GM19035 (cell line): ENCODE measurements at regions not wholly inside any gene's neighbourhood (a gene's known extent, or its start where the extent isn't known, plus 50 kb on each side); places are given as distances from the start of the nearest gene placed in this dataset.

Experiments used
- ATAC-seq: cut with Tn5 transposase; IDR thresholded peaks from one replicate; pipeline ENCODE4 v1.9.1; 2021; ENCODE audit not compliant: unreplicated experiment

DNA sequence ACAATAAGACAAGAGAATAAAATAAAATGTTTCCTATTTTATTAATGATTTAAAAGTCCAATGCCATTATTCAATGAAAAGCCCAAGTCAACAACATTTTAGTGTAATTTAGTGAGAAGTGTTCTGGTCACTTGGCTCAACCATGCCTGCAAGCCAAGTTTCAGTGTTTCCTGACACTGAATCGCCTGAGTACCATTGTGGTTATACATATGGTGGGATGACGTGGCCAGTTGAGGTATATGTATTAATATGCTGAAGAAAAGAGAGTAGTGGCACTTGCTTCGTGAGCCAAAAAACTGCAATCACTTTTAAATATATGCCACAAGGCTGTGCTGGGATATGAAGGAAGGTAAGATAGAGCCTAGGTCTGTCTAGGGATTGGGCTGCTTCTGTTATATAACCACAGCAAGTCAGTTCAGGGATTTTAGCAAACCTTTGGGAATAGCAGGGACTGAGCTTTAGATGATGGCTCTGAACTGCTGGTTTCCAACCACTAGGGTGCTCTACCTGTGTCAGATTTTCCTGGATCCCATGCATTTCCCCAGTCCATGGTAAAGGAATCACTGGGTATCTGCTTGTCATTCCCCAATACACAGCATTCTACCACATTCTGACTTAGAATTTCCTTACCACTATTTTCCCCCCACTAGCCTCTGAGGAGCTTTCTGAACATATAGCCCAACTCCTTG lies 214.0 kb upstream of the PRPS1L1 start:
- no peak for ATAC-seq

DNA sequence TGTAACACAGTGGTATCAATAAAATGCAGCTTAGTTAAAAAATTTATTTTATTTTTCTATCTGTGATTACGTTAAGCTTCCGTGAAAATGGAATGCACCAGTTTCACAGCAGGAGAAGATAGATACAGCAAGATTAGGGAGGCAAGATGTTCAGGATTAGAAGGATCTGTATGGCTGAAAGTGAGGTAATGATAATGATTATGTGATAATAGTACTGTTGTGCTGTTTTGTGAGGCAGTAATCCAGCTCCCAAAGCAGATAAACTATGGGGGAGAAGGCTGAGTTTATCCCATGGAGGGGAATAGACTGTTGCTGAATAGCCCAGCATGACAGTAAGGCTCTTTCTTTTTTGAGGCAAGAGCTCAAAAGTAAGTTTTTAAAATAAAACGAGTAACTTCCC lies 216.1 kb upstream of the PRPS1L1 start:
- no peak for ATAC-seq

- ATAC-seq: no peak
These were observed 222.5 kb upstream of the PRPS1L1 start for GRCh38 chr7:18250133-18250532.

GRCh38 chr7:18257711-18258110 lies 230.1 kb upstream of the PRPS1L1 start:
- no peak for ATAC-seq

- no peak for ATAC-seq
These were observed 233.5 kb upstream of the HDAC9 start for GRCh38 chr7:18262058-18262457.

DNA sequence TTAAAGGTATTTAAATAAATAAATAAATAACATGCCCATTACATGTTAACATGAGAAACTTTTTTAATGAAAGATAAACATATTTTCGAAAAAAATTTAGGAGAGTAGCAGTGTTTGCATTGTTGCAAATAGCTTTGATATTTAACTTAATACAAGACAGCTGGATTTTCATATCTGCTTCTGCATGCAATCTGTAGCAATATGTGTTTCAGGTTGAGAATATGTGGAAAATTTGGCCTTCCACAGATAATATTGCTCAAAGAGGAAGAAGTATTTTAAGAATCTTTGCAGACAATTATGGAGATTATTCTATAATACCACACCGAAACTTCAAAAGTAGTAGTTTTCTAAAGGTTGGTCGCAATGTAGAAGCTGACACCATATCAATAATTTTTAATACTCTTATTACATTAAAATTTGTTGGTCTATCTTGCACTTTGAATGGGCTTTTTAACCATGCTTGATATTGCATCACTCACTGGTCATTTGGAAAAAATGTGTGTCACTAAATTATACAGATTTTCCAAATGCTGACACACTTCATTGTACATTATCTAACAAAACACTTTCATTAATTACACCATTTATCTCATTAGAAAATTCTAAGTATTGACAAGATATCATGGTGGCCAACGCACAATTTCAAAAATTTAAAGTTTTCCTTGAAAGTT lies 229.8 kb upstream of the HDAC9 start:
- no peak for ATAC-seq

- no peak for ATAC-seq
These were observed 227.0 kb upstream of the HDAC9 start for GRCh38 chr7:18268571-18268970.

- ATAC-seq: no peak
These were observed 219.2 kb upstream of the HDAC9 start for GRCh38 chr7:18276380-18276779.

- ATAC-seq: no peak
These were observed 217.2 kb upstream of the HDAC9 start for GRCh38 chr7:18278316-18278715.

- ATAC-seq: no peak
These were observed 212.5 kb upstream of the HDAC9 start for GRCh38 chr7:18283045-18283444.

GRCh38 chr7:18287482-18287881 lies 208.1 kb upstream of the HDAC9 start:
- no peak for ATAC-seq

- no peak for ATAC-seq
These were observed 207.1 kb upstream of the HDAC9 start for GRCh38 chr7:18288322-18289037.

- no peak for ATAC-seq
These were observed 205.8 kb upstream of the HDAC9 start for GRCh38 chr7:18289788-18290187.

GRCh38 chr7:18290223-18290622 lies 205.3 kb upstream of the HDAC9 start:
- no peak for ATAC-seq

DNA sequence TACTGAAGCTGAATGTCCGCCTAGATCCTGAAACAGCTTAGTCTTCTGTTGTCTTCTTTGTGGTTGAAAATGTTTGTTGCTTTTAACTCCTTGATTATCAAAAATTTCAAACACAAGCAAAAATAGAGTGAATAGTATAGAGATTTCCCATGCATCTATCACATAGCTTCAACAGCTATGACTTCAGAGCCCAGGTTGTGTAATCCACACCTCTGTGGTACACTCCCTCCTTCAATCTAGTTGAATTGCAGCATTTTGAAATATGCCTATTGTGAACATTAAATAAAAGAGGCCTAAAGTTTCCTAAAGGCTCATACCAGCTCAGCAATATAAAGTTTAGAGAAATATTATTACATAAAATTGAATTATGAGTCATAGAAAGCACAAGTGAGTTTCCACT lies 204.7 kb upstream of the HDAC9 start:
- ATAC-seq: no peak

DNA sequence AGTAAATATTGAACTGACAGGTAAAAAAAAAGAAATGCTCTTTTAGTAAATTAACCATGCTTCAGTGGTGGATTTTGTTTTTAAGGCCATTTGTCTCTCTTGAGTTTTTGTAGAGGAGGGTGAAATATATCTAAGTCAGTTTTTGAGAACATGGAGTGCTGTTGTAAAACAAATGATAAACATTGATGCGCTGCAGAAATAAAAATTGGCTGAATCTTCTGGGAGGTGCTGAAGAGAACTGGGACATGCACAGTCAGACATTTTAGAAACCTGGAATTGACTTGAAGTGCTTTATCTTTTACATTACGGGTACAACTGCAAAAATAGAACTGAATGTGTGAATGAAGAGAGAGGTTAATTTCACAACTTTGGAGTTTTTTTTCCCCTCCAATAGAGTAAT lies 203.0 kb upstream of the HDAC9 start:
- no peak for ATAC-seq

DNA sequence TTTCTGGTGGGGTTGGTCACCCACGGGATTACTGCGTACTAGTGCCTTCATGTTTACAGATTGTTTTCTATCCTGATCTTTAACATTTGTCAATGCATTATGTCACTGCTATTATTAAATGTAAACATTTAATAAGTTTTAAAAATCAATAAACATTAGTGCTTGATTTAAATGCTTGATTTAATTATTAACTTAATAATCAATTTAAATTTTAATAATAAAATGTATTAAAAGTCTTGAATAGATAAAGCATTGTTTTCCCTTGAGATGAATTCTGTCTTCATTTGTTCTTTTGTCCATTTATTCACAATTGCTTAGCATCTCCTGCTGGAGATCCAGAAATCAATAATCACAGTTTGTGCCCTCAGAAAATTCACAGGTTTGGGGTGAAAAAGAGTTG lies 201.8 kb upstream of the HDAC9 start:
- no peak for ATAC-seq

DNA sequence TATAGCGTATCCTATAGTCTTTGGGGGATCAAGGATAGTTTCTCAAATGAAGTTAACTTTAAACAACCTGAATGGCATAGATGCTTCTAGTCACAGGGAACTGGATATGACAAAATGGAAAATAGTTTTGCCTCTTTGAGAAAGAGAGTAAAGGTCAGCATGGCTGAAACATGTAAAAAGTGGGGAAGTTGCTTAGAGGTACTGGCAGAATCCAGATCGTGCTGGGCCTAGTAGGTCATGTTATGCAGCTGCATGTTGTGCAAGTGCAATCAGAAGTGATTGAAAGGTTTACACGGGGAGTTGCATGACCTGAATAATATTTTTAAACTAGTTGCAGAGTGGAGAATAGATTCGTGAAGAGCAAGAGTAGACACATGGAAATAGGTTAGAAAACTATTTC lies 201.1 kb upstream of the HDAC9 start:
- no peak for ATAC-seq

DNA sequence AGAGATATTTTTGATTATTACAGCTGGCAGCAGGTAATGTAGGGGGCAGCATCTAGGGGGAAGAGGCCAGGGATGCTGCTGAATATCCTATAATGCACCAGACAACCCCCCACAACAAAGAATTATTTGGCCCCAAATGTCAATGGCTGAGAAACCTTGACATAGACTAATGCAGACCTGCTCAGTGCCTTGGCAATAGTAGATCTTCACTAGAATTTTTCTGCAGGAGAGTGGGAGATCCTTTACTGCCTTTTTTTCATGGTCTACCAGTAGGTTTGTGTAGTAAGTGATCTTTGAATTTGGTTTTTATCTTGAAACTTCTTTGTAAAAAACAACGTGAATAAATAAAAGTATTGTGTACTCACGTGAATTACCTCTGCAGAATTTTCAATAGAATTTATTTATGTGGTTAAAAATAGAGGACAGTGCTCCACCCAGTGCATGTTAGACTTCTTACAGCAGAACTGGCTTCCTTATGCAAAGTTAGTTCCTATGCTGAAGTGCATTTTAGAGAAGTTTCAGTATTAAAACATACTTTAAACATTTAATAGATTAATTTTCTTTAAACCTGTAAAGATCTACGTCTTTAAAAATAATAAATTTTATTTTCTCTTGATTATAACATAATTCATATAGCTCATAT lies 199.6 kb upstream of the HDAC9 start:
- ATAC-seq: no peak

GRCh38 chr7:18302097-18302496 lies 193.5 kb upstream of the HDAC9 start:
- ATAC-seq: no peak

DNA sequence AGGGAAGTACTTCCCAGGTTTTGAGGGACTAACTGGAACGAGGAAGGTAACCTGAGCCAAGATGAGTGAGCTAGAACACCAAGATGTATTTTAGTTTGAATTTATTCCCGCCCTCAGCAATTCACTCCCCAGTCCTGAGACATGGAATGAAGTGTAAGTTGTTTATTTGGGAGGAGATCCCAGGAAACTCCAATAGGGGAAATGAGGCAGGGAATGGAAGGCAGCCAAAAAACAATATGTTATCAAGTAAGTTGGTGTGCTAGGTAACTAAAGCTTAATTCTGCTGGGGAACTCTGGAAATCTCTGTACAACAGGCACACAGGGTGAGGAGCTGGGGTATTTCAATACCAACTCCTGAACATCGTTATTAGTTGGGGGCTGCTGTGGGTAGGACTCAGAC lies 189.7 kb upstream of the HDAC9 start:
- ATAC-seq: no peak

DNA sequence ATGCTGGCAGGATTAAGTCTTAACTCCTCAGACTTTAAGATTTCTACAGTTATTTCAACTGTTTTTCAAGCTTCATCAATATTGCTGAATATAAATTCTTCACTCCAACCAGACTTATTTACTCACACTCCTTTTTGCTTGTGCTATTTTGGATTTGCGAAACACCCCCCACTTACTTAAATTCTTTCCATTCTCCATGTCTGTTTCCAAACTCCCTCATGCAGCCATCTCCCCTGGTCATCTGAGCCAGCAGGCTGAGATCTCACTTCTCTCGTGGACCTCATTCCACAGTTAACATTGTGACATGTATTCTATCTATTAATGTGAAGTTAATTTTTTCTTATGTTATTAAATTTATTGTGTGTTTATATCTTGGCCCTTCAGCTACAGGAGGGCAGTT lies 188.9 kb upstream of the HDAC9 start:
- no peak for ATAC-seq
